Body of pancreas (tissue), 4 donors: ENCODE measurements at regions not wholly inside any gene's neighbourhood (a gene's known extent, or its start where the extent isn't known, plus 50 kb on each side); places are given as distances from the start of the nearest gene placed in this dataset.

Experiments
- ATAC-seq: fragments of 150-250 bp; one replicate; pipeline ENCODE4 v1.9.1; 2016
- DNase-seq, 4 donors: peaks; one replicate each; pipeline ENCODE4 v3.0.0-alpha.2; 2019
- H3K27ac ChIP-seq, 4 donors: fragments of 200-600 bp; sonication (generic); 1 replicate in 3 of 4; 2 replicates in 1 of 4; pipeline versions ENCODE4 v1.5.1 to v1.6.1; 2016 to 2019; ENCODE audit warnings: mild to moderate bottlenecking in 1 of 4, mixed read lengths in 1 of 4, moderate library complexity in 1 of 4
- H3K27me3 ChIP-seq, 2 donors: fragments of 200-600 bp; sonication (generic); one replicate each; pipeline ENCODE4 v1.6.0; 2016; ENCODE audit warnings: mild to moderate bottlenecking in 1 of 2
- H3K36me3 ChIP-seq, 2 donors: fragments of 200-600 bp; sonication (generic); replicated peaks in 1 of 2; 2 replicates each; pipeline ENCODE4 v1.5.1; 2016; ENCODE audit warnings: low read depth in 2 of 2; ENCODE audit not compliant: insufficient read depth in 1 of 2
- H3K4me1 ChIP-seq: fragments of 200-600 bp; sonication (generic); one replicate; pipeline ENCODE4 v1.6.0; 2016
- H3K4me3 ChIP-seq, 2 donors: fragments of 200-600 bp; sonication (generic); 1 replicate in 1 of 2; 2 replicates in 1 of 2; pipeline ENCODE4 v1.5.1; 2016 to 2019
- H3K9me3 ChIP-seq, 3 donors: fragments of 200-600 bp; sonication (generic); 1 replicate in 2 of 3; 2 replicates in 1 of 3; pipeline ENCODE4 v1.5.1; 2016
- CTCF ChIP-seq, 7 experiments: fragments of 450-650 bp in 4 of 7; fragments of 200-600 bp in 3 of 7; sonication (generic) in 3 of 7; IDR thresholded peaks; one replicate each; pipeline ENCODE4 v1.5.1; 2016 to 2019; ENCODE audit warnings: antibody characterized with exemption in 7 of 7
- POLR2A ChIP-seq, 3 donors: fragments of 450-650 bp; IDR thresholded peaks; one replicate each; pipeline ENCODE4 v1.6.1; 2016; ENCODE audit warnings: antibody characterized with exemption in 3 of 3, mild to moderate bottlenecking in 2 of 3
- WGBS, 2 donors: methylation state at CpG; one replicate each; pipeline ENCODE4 v1.1.5; 2017; 5-methylcytosine and 5-hydroxymethylcytosine counted together
- intact Hi-C: fragments of 100-400 bp; cut with DNase I; formaldehyde crosslinking; loops from one replicate; pipeline ENCODE4 v1.15.1; 2023

- ATAC-seq, result no peak
These were observed 411.2 kb upstream of the HS3ST1 start for GRCh38 chr4:11839889-11840288.

GRCh38 chr4:11831739-11832138 is 403.0 kb upstream of the HS3ST1 start:
- Histone ChIP-seq H3K4me1 (no peaks in the 10 kb centered on the region), H3K36me3 (no peaks in the 10 kb centered on the region), H3K9me3 (no peaks in the 10 kb centered on the region), H3K27me3 (no peaks in the 10 kb centered on the region), H3K4me3 (no peak overlapping the region), H3K27ac (no peak overlapping the region)
- intact Hi-C loops, result no loop called here
- TF ChIP-seq CTCF (IDR thresholded peaks at IDR 0.05), result no peak
- no peak for TF ChIP-seq POLR2A (IDR thresholded peaks at IDR 0.05)
- no peak for DNase-seq
- ATAC-seq, result no peak
- WGBS, 2 donors, result 39 to 53% methylated on average over 5 of the region's 5 CpGs

More at GRCh38 chr4:11839889-11840288, 411.2 kb upstream of the HS3ST1 start:
- intact Hi-C loops, result no loop called here
- no peak for DNase-seq
- Histone ChIP-seq H3K36me3 (no peaks in the 10 kb centered on the region), H3K27me3 (no peaks in the 10 kb centered on the region), H3K4me1 (no peaks in the 10 kb centered on the region), H3K27ac (no peak overlapping the region), H3K4me3 (no peak overlapping the region), H3K9me3 (no peaks in the 10 kb centered on the region)
- TF ChIP-seq POLR2A (IDR thresholded peaks at IDR 0.05) (no peak), CTCF (IDR thresholded peaks at IDR 0.05) (no peak)

GRCh38 chr4:11824566-11824965 is 395.9 kb upstream of the HS3ST1 start:
- DNase-seq (no peak), ATAC-seq (no peak)
- Histone ChIP-seq H3K27me3 (no peaks in the 10 kb centered on the region), H3K4me3 (no peak overlapping the region), H3K27ac (no peak overlapping the region), H3K4me1 (no peaks in the 10 kb centered on the region), H3K36me3 (no peaks in the 10 kb centered on the region), H3K9me3 (no peaks in the 10 kb centered on the region)
- 46 to 48% methylated on average over 2 of the region's 2 CpGs for WGBS, 2 donors
- no peak for TF ChIP-seq POLR2A (IDR thresholded peaks at IDR 0.05)
- no peak for TF ChIP-seq CTCF (IDR thresholded peaks at IDR 0.05)
- intact Hi-C loops, result no loop called here

DNA sequence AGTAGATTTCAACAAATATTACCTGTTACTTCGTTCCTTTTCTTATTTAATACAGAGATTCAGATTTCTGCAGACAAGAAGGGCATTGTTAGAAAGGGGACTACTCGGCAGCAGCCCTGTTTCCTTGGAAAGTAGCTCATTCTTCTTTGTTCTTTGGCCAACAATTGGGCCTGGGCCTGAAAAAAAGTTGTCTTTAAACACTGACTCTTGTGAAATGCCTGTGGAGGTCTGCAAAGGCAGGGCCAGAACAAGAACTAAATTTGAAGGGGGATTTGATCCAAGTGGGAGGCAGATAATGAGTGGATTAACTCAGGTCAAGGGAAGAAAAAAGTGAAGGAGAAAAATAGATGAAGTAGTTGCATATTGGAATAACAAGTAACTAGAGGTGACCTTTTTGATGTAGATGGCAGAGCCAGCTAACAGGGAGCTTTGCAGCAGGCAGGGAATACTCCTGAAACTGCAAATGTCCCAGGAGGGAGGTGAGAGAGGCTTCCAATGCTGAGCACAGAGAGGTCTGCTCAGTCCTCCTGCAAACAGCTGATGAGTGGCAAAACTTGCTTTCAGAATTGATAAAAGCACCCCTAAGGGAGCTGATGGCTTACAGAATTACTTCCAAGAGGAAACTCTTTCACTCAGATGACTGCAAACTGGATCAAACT is 393.2 kb upstream of the HS3ST1 start:
- H3K4me1 ChIP-seq, result no peaks in the 10 kb centered on the region
- no peak for DNase-seq
- H3K27ac ChIP-seq, result no peak overlapping the region
- H3K27me3 ChIP-seq, result no peaks in the 10 kb centered on the region
- no peaks in the 10 kb centered on the region for H3K36me3 ChIP-seq
- TF ChIP-seq POLR2A (IDR thresholded peaks at IDR 0.05), result no peak
- TF ChIP-seq CTCF (IDR thresholded peaks at IDR 0.05), result no peak
- WGBS, 2 donors, result 21 to 29% methylated on average over 2 of the region's 2 CpGs
- no peaks in the 10 kb centered on the region for H3K9me3 ChIP-seq
- intact Hi-C loops, result no loop called here
- no peak overlapping the region for H3K4me3 ChIP-seq
- ATAC-seq, result no peak

DNA sequence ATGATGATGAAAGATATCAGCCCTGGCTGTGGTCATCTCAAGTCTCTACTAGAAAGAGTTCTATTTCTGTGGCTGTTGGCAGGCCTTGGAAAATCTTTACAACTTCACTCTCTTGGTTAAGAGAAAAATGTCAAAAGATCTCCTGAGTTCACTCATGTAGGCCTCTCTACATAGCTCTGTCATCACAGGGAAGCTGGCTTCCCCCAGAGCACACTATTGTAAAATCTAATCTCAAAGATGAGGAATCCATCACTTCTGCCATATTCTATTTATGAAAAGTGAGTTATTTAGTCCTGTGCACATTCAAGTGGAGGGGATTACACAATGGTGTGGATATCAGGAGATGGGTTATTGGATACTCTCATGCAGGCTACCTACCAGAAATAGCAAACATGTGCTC is 388.4 kb upstream of the HS3ST1 start:
- TF ChIP-seq POLR2A (IDR thresholded peaks at IDR 0.05) (no peak), CTCF (IDR thresholded peaks at IDR 0.05) (no peak)
- Histone ChIP-seq H3K27ac (no peak overlapping the region), H3K36me3 (no peaks in the 10 kb centered on the region), H3K27me3 (no peaks in the 10 kb centered on the region), H3K4me1 (no peaks in the 10 kb centered on the region), H3K4me3 (no peak overlapping the region), H3K9me3 (no peaks in the 10 kb centered on the region)
- ATAC-seq (no peak), DNase-seq (no peak)
- intact Hi-C loops, result no loop called here
